Right atrium auricular region (tissue), 2 donors: ENCODE measurements at regions not wholly inside any gene's neighbourhood (a gene's known extent, or its start where the extent isn't known, plus 50 kb on each side); places are given as distances from the start of the nearest gene placed in this dataset.

Experiments used
- DNase-seq: peaks from one replicate; pipeline ENCODE4 v3.0.0-alpha.2; 2019; ENCODE audit warnings: low spot score
- H3K27ac ChIP-seq, 2 donors: fragments of 200-600 bp; sonication (generic); 1 replicate in 1 of 2; 2 replicates in 1 of 2; pipeline ENCODE4 v1.5.1; 2016 to 2019
- H3K27me3 ChIP-seq, 2 donors: fragments of 200-600 bp; sonication (generic); one replicate each; pipeline versions ENCODE4 v1.5.1 to v1.6.0; 2017 to 2019
- H3K36me3 ChIP-seq: fragments of 200-600 bp; sonication (generic); one replicate; pipeline ENCODE4 v1.5.1; 2016
- H3K4me1 ChIP-seq, 2 donors: fragments of 200-600 bp; sonication (generic); one replicate each; pipeline versions ENCODE4 v1.5.1 to v1.6.0; 2017 to 2019
- H3K4me3 ChIP-seq, 2 donors: fragments of 200-600 bp; sonication (generic); 1 replicate in 1 of 2; 2 replicates in 1 of 2; pipeline ENCODE4 v1.5.1; 2017 to 2019; ENCODE audit warnings: mild to moderate bottlenecking in 1 of 2, moderate library complexity in 1 of 2
- H3K9me3 ChIP-seq, 2 donors: fragments of 200-600 bp; sonication (generic); one replicate each; pipeline ENCODE4 v1.5.1; 2019
- CTCF ChIP-seq, 2 donors: fragments of 200-600 bp; sonication (generic); IDR thresholded peaks; one replicate each; pipeline ENCODE4 v1.5.1; 2019; ENCODE audit warnings: antibody characterized with exemption in 2 of 2

GRCh38 chr3:70726096-70726938 is 413.9 kb upstream of the MDFIC2 start:
- Histone ChIP-seq H3K27ac (no peak overlapping the region), H3K9me3 (no peaks in the 10 kb centered on the region), H3K27me3 (no peaks in the 10 kb centered on the region), H3K4me1 (no peaks in the 10 kb centered on the region), H3K4me3 (no peak overlapping the region), H3K36me3 (no peaks in the 10 kb centered on the region)
- no peak for DNase-seq
- no peak for TF ChIP-seq CTCF (IDR thresholded peaks at IDR 0.05)

GRCh38 chr3:70722018-70722417 is 409.6 kb upstream of the MDFIC2 start:
- no peaks in the 10 kb centered on the region for H3K36me3 ChIP-seq
- DNase-seq = no peak
- H3K27me3 ChIP-seq = no peaks in the 10 kb centered on the region
- no peak overlapping the region for H3K27ac ChIP-seq
- H3K9me3 ChIP-seq = no peaks in the 10 kb centered on the region
- H3K4me3 ChIP-seq = no peak overlapping the region
- H3K4me1 ChIP-seq = peaks cover 0 to 2% of the 10 kb centered on the region in 2 donors
- no peak for TF ChIP-seq CTCF (IDR thresholded peaks at IDR 0.05)

- Histone ChIP-seq H3K9me3 (peaks cover 0 to 16% of the 10 kb centered on the region in 2 donors), H3K4me3 (no peak overlapping the region), H3K36me3 (no peaks in the 10 kb centered on the region), H3K4me1 (peaks cover 0 to 9% of the 10 kb centered on the region in 2 donors), H3K27ac (no peak overlapping the region), H3K27me3 (no peaks in the 10 kb centered on the region)
- TF ChIP-seq CTCF (IDR thresholded peaks at IDR 0.05) = peak; percentile 24 to 69
- DNase-seq = no peak
These were observed 404.4 kb upstream of the MDFIC2 start for GRCh38 chr3:70716832-70717231.

GRCh38 chr3:70712449-70713082 is 400.1 kb upstream of the MDFIC2 start:
- Histone ChIP-seq H3K4me3 (no peak overlapping the region), H3K4me1 (peaks cover 0 to 9% of the 10 kb centered on the region in 2 donors), H3K27me3 (no peaks in the 10 kb centered on the region), H3K9me3 (peaks cover 0 to 16% of the 10 kb centered on the region in 2 donors), H3K36me3 (no peaks in the 10 kb centered on the region), H3K27ac (no peak overlapping the region)
- DNase-seq = no peak
- TF ChIP-seq CTCF (IDR thresholded peaks at IDR 0.05) = no peak

GRCh38 chr3:70703305-70704102 is 391.1 kb upstream of the MDFIC2 start:
- DNase-seq = no peak
- TF ChIP-seq CTCF (IDR thresholded peaks at IDR 0.05) = no peak
- no peaks in the 10 kb centered on the region for H3K9me3 ChIP-seq
- no peak overlapping the region for H3K27ac ChIP-seq
- H3K4me3 ChIP-seq = no peak overlapping the region
- no peaks in the 10 kb centered on the region for H3K4me1 ChIP-seq
- no peaks in the 10 kb centered on the region for H3K27me3 ChIP-seq
- H3K36me3 ChIP-seq = no peaks in the 10 kb centered on the region
